CD1c-positive myeloid dendritic cell (primary cell): ENCODE measurements at regions not wholly inside any gene's neighbourhood (a gene's known extent, or its start where the extent isn't known, plus 50 kb on each side); places are given as distances from the start of the nearest gene placed in this dataset.

Experiments used
- DNase-seq: peaks from one replicate; pipeline ENCODE4 v3.0.0-alpha.2; 2016; ENCODE audit errors: extremely low spot score

DNA sequence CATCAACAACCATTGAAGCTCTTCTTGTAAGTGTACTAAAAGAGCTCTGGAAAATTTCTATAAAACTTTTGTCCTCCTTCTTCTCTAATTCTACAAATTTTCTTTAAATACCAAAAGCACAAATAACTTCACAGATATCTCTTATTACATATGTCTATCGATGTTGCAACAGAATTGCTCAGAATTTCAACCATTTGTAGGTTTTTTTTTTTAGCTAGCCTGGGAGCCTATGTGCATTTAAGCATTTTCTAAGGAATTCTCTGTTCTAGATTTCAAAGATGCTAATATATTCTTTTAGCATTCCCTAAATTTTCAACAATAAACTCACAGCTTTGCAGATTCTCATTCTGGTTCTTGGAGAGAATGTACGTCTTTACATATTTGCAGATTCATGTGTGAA is 774.3 kb upstream of the NR2F2 start:
- no peak for DNase-seq

DNA sequence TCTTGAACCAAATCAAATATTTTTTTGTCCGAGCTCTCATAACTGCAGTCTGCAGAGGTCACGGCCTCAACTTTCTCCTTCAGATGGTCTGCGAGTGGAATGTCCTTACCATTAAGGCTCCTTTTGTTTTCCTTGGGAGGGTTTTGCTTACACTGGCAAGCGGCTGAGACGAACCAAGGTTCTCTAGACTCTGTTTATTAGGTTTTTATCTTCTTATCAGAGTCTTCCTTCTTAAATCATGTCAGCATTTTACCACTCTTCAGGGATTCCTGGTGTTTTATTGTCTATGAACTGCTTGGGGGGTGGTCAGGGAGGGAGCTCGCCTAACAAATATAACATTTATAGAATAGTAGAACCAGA is 773.7 kb upstream of the NR2F2 start:
- DNase-seq = no peak

- DNase-seq = no peak
These were observed 773.1 kb upstream of the NR2F2 start for GRCh38 chr15:95557226-95558046.

DNA sequence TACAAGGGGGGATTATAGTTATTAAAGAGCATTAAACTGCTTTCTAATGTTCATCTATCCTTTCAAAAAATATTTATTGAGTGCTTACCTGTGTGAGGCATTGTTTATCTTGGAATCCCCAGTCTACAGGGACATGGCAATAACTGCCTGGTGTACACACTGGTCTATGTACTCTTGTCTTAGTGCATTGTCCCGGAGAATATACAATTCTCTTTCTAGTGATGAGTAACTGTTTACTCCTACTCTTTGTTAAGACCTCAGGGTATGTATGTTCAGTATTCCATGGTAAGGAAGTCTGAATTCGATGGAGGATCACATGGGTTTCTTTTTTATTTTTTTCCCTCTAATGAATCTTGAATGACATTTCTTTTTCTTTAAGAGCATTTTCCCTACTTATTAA is 772.4 kb upstream of the NR2F2 start:
- DNase-seq = no peak

GRCh38 chr15:95558916-95559315 is 771.6 kb upstream of the NR2F2 start:
- DNase-seq = no peak

- no peak for DNase-seq
These were observed 770.6 kb upstream of the NR2F2 start for GRCh38 chr15:95559875-95560394.

- no peak for DNase-seq
These were observed 769.0 kb upstream of the NR2F2 start for GRCh38 chr15:95561463-95561862.

DNA sequence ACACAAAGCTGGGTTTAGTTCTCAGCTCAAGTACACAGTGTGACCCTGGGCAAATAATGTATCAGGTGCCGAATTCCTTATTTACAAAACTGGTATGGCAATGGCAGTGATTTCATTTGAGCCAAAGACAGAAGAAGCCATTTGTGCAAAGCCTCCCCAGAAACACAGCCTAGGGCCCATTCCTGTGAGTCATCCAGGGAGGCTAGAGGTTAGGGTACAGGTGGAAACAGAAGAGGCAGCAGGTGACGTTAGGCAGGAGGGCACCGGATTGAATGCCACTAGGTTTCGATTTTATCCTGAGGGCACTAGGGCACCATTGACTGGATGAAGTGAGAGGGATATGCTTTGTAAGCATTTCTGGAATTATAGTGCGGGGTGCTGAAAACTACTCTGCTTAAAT is 766.9 kb upstream of the NR2F2 start:
- DNase-seq = no peak

DNA sequence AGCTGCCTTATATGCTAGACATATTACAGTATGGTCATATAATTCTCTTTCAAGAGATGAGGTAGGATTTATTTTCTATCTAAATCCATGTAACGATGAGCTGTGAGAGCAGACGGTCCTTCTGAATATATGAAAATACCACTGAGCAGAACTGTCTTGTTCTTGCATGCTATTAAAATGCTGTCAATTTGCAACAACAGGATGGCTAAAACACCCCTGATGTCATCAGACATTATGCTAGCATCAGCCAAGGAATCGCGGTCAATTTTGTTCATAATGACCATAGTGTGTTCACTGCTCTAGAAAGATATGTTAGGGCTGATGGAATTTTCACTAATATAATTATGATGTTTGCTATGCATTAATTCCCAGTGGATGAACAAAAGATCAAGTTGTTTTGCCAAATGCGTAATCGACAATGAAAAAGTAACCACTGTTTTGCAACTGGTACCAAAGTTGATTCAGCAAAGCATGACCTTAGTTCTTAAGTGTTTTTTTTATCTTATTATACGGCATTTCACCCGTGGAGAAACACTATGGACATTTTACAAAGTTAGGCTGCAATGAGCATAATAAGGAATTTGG is 765.4 kb upstream of the NR2F2 start:
- no peak for DNase-seq

DNA sequence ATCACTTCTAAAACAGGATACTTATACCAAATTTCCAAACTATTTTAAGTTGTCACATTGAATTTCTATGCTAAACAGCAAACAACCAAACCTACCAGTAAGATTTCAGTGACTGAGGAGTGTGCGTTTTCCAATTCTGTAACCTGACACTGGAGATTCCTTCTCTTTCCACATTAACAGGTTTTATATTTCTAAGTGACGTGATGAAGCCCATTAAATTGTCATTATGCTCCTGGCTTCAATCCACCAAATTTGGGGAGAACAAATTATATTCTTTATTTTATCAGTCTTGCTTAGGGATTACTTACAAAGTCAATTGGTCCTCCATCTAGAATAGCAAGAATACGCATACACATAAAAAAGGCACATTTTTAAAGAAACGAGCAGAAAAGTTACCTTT is 764.8 kb upstream of the NR2F2 start:
- no peak for DNase-seq

DNA sequence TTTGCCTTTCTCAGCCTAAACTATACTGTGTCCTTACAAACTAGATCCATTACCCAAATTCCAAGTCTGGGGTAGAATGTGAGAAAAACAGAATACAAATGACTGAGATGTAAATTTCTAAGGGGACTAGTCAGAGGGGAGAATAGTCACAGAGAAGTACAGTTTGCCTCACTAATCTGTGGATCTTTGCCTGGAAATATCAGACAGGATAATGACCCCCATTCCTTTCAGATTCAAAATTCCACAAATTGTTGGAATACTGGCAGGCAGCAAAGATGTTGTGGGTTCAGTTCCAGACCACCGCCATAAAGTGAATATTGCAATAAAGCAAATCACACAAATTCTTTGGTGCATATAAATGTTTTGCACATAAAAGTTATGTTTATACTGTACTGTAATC is 762.8 kb upstream of the NR2F2 start:
- no peak for DNase-seq

- DNase-seq = no peak
These were observed 756.4 kb upstream of the NR2F2 start for GRCh38 chr15:95574053-95574452.

GRCh38 chr15:95577927-95578326 is 752.6 kb upstream of the NR2F2 start:
- no peak for DNase-seq

- DNase-seq = no peak
These were observed 750.4 kb upstream of the NR2F2 start for GRCh38 chr15:95580121-95580520.

GRCh38 chr15:95581595-95581994 is 748.9 kb upstream of the NR2F2 start:
- no peak for DNase-seq

DNA sequence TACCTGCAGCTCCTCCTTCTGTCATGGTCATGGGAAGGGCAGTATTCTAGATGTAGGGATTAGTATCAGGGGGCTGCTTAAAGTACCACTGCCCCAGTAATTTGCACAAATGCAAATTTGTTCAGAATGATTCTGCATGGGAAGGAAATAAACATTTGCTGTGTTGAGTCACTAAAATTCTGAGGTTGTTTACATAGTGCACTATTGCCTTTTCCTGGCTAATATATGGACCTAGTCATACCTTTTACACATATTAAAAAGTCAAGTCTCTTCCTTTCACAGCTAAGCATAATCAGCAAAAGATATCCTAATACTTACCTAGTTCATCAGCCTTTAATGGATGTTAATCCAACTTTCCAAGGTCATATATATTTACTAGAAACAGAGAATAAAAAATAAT is 746.4 kb upstream of the NR2F2 start:
- no peak for DNase-seq

GRCh38 chr15:95588056-95588455 is 742.4 kb upstream of the NR2F2 start:
- DNase-seq = no peak

DNA sequence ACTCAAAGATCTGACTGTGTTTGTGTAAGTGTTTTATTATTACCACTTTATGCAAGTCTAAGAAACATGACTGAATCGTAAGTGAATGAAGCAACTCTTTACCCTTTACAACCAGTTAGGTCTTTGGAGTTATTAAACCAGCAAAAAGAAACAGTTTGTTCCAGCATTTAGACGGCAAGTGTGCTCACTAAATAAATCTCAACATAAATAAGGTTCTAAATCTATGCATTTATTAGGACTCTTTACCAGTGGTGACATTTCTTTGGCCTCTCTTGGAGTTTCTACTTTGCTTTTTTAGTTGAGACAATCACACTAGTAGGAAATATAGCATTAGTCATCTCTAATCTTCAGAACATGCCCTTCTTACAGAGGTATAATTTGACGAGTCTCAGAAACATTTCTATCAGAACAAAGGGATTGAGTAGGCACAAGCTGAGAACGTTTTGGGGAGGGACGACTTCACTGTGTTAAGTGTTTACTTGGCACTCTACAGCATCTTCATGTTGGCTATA is 739.9 kb upstream of the NR2F2 start:
- no peak for DNase-seq

DNA sequence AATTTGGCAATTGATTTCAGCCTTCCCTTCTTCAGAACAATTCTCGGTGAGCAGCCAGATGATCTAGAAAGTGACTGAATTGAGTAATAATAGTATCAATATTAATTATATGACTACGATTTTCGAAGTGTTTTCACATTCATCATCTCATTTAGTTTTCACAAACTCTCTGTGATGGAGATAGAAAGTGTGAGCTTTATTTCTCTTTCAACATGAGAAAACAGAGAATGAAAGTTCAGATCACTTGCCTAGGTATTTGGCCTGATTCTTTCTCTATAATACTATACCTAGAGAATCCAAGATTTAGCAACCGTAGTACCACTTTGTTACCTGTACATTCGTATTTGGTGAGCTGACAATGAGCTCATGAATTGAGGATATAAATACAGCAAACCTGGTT is 739.2 kb upstream of the NR2F2 start:
- DNase-seq = no peak

GRCh38 chr15:95591886-95592285 is 738.6 kb upstream of the NR2F2 start:
- DNase-seq = no peak

DNA sequence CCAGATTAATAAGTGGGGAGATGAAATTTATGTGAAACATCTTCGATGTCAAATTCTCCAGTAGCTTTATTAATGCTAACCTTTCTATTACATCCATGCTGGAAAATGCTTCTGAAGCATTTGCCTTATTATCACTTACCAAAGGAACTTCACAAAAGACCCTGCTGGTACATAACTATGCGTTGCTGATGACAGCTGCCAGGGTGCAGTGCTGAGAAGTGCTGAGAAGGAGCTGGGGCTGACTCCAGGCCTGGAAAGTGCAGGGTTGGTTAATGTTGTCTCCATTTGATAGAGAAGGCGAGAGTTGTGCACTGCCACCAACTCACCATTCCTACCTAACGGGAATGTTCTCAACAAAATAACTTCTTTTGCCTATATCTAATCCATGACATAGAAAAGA is 736.0 kb upstream of the NR2F2 start:
- DNase-seq = no peak

DNA sequence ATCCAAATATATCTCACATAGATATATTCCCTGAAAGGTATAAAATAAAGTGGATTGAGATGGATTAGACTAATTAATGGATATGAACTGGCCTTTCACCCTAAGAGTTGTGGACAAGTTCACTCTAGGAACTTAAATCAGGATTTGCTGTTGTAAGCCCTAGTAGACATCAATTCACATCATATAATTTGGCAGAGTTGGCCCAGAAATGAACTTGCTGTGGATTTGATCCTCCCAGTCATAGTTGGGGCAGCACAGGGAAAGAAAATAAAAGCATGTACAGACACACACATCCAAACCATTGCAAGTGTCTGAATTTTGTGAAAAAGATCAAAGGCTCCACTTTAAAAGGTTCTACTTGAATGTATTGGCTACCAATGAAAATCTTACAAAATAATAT is 734.7 kb upstream of the NR2F2 start:
- DNase-seq = no peak

- no peak for DNase-seq
These were observed 734.0 kb upstream of the NR2F2 start for GRCh38 chr15:95596496-95596895.
